ENCODE measurements at regions not wholly inside any gene's neighbourhood (a gene's known extent, or its start where the extent isn't known, plus 50 kb on each side); places are given as distances from the start of the nearest gene placed in this dataset.

GRCh38 chr4:58776627-58777026 is 1666.4 kb upstream of the IGFBP7 start:
- Histone ChIP-seq H3K23me2 (ENCODE audit: insufficient read length, low read depth, low read length, poor library complexity, severe bottlenecking) (no peaks in the 10 kb centered on the region), H3K9ac (ENCODE audit: extremely low read depth, insufficient read length, low read length) (no peak overlapping the region), H3K27ac (ENCODE audit: insufficient read length, low read depth, low read length) (no peak overlapping the region), H3K4me1 (ENCODE audit: insufficient read depth, low read length) (no peaks in the 10 kb centered on the region), H2BK12ac (ENCODE audit: insufficient read length, low read depth, low read length) (no peak overlapping the region), H4K5ac (ENCODE audit: insufficient read length, low read depth, low read length) (no peak overlapping the region), H3K18ac (ENCODE audit: insufficient read length, low read depth, low read length) (no peak overlapping the region), H3K23ac (ENCODE audit: insufficient read length, low read depth, low read length) (no peak overlapping the region), H3K4ac (ENCODE audit: low read depth, low read length) (no peak overlapping the region), H3K9me3 (ENCODE audit: control insufficient read depth, low read depth, low read length) (no peaks in the 10 kb centered on the region), H3K56ac (ENCODE audit: insufficient read length, low read depth, low read length) (no peak overlapping the region), H3K79me2 (ENCODE audit: insufficient read depth, low read length) (no peaks in the 10 kb centered on the region), H2AFZ (ENCODE audit: low read length) (no peak overlapping the region), H2BK5ac (ENCODE audit: insufficient read length, low read length) (no peak overlapping the region), H2BK20ac (ENCODE audit: low read depth, low read length, poor library complexity, severe bottlenecking) (no peak overlapping the region), H2AK5ac (ENCODE audit: insufficient read length, low read length) (no peak overlapping the region), H3K79me1 (ENCODE audit: insufficient read depth, low read depth, low read length, poor library complexity, severe bottlenecking) (no peaks in the 10 kb centered on the region), H2BK120ac (ENCODE audit: low read depth, low read length, poor library complexity, severe bottlenecking) (no peak overlapping the region), H3K27me3 (ENCODE audit: insufficient read depth, low read length) (no peaks in the 10 kb centered on the region), H3K4me2 (ENCODE audit: insufficient read depth, insufficient read length, low read length) (no peak overlapping the region), H4K91ac (ENCODE audit: insufficient read length, low read depth, low read length) (no peak overlapping the region), H2BK15ac (ENCODE audit: low read depth, low read length) (no peak overlapping the region), H3K14ac (ENCODE audit: insufficient read depth, low read length) (no peak overlapping the region), H4K20me1 (ENCODE audit: control insufficient read depth, insufficient read depth, insufficient read length) (no peaks in the 10 kb centered on the region), H3T11ph (ENCODE audit: low read length) (no peak overlapping the region), H4K8ac (replicated peaks; ENCODE audit: insufficient read length, low read depth, low read length) (no peak overlapping the region)
- no peak overlapping the region for H3K4me3 Mint-ChIP-seq
- H3K27ac Mint-ChIP-seq: no peak overlapping the region
- peaks cover 0 to 3% (median 2%) of the 10 kb centered on the region in 3 experiments; a peak in 3 of 7 replicates for H3K36me3 Mint-ChIP-seq (ENCODE audit: insufficient read depth in 1 of 3, low read depth in 3 of 3)
- peaks cover 2 to 4% of the 10 kb centered on the region in 2 experiments; a peak in 3 of 5 replicates for H3K9me3 Mint-ChIP-seq
- no peak for DNase-seq
- no peaks in the 10 kb centered on the region for H3K4me1 Mint-ChIP-seq
- no CpG with 5 or more reads among the region's 1 CpG for WGBS (ENCODE audit: extremely low coverage, insufficient read length, low lambda C conversion rate)
- no peaks in the 10 kb centered on the region for H3K27me3 Mint-ChIP-seq (ENCODE audit: low read depth)
- no peak for TF ChIP-seq CTCF (conservative IDR thresholded peaks at IDR 0.05)
